DMS79 treated with DMSO at 0.1 percent for 48 hours (cell line): ENCODE measurements at regions not wholly inside any gene's neighbourhood (a gene's known extent, or its start where the extent isn't known, plus 50 kb on each side); places are given as distances from the start of the nearest gene placed in this dataset.
"Not testable (repeated sequence)": the region's sequence is repeated elsewhere in the genome, so short reads cannot be mapped to it uniquely, and the experiment has no call there.

ENCODE experiments used
- DNase-seq: peaks from one replicate; lab custom pipeline; 2025; lab: John Stamatoyannopoulos, UW

GRCh38 chr5:67765697-67766096 lies 449.9 kb upstream of the PIK3R1 start:
- no peak for DNase-seq

GRCh38 chr5:67757771-67758170 lies 457.8 kb upstream of the PIK3R1 start:
- DNase-seq, result not testable (repeated sequence)

- DNase-seq, result no peak
These were observed 463.2 kb upstream of the PIK3R1 start for GRCh38 chr5:67752357-67752708.

- no peak for DNase-seq
These were observed 467.3 kb upstream of the PIK3R1 start for GRCh38 chr5:67748165-67748690.

- DNase-seq, result no peak
These were observed 468.5 kb upstream of the PIK3R1 start for GRCh38 chr5:67747096-67747495.

GRCh38 chr5:67746608-67747007 lies 468.9 kb upstream of the PIK3R1 start:
- not testable (repeated sequence) for DNase-seq

GRCh38 chr5:67746103-67746502 lies 469.5 kb upstream of the PIK3R1 start:
- no peak for DNase-seq

GRCh38 chr5:67732921-67733320 lies 482.6 kb upstream of the PIK3R1 start:
- no peak for DNase-seq

- no peak for DNase-seq
These were observed 483.1 kb upstream of the PIK3R1 start for GRCh38 chr5:67732471-67732870.

GRCh38 chr5:67731886-67732285 lies 483.7 kb upstream of the PIK3R1 start:
- no peak for DNase-seq

GRCh38 chr5:67730917-67731474 lies 484.6 kb upstream of the PIK3R1 start:
- DNase-seq, result no peak

- no peak for DNase-seq
These were observed 487.1 kb upstream of the PIK3R1 start for GRCh38 chr5:67728326-67728890.

GRCh38 chr5:67725604-67726003 lies 490.0 kb upstream of the PIK3R1 start:
- DNase-seq, result peak; percentile 15

- DNase-seq, result peak; percentile 71
These were observed 491.0 kb upstream of the PIK3R1 start for GRCh38 chr5:67724412-67725135.

GRCh38 chr5:67723873-67724272 lies 491.7 kb upstream of the PIK3R1 start:
- no peak for DNase-seq

GRCh38 chr5:67722582-67722981 lies 493.0 kb upstream of the PIK3R1 start:
- not testable (repeated sequence) for DNase-seq

- no peak for DNase-seq
These were observed 495.3 kb upstream of the PIK3R1 start for GRCh38 chr5:67720162-67720772.

- DNase-seq, result no peak
These were observed 505.4 kb upstream of the CD180 start for GRCh38 chr5:67702008-67702407.

- no peak for DNase-seq
These were observed 503.0 kb upstream of the CD180 start for GRCh38 chr5:67699560-67699959.

- DNase-seq, result no peak
These were observed 499.8 kb upstream of the CD180 start for GRCh38 chr5:67696446-67696845.

- DNase-seq, result no peak
These were observed 498.8 kb upstream of the CD180 start for GRCh38 chr5:67695369-67695768.

GRCh38 chr5:67694810-67695191 lies 498.2 kb upstream of the CD180 start:
- DNase-seq, result no peak
